HG03520 (cell line): ENCODE measurements at regions not wholly inside any gene's neighbourhood (a gene's known extent, or its start where the extent isn't known, plus 50 kb on each side); places are given as distances from the start of the nearest gene placed in this dataset.
A peak's percentile ranks its signal among the peaks of the same experiment; 100 is the strongest.

Experiments
- ATAC-seq: cut with Tn5 transposase; IDR thresholded peaks from one replicate; pipeline ENCODE4 v1.9.1; 2021; ENCODE audit warnings: mild to moderate bottlenecking, moderate library complexity; ENCODE audit not compliant: unreplicated experiment

GRCh38 chr3:189498995-189499704 is 132.0 kb upstream of the TP63 start:
- no peak for ATAC-seq

- no peak for ATAC-seq
These were observed 130.9 kb upstream of the TP63 start for GRCh38 chr3:189500299-189500698.

GRCh38 chr3:189500798-189501495 is 130.2 kb upstream of the TP63 start:
- no peak for ATAC-seq

- ATAC-seq: no peak
These were observed 128.9 kb upstream of the TP63 start for GRCh38 chr3:189502256-189502655.

- ATAC-seq: no peak
These were observed 128.4 kb upstream of the TP63 start for GRCh38 chr3:189502676-189503257.

GRCh38 chr3:189507856-189508255 is 123.3 kb upstream of the TP63 start:
- peak; percentile 45 for ATAC-seq

GRCh38 chr3:189508784-189509501 is 122.2 kb upstream of the TP63 start:
- no peak for ATAC-seq

GRCh38 chr3:189512039-189512438 is 119.2 kb upstream of the TP63 start:
- ATAC-seq: peak; percentile 71

- no peak for ATAC-seq
These were observed 118.4 kb upstream of the TP63 start for GRCh38 chr3:189512821-189513220.

- ATAC-seq: no peak
These were observed 117.7 kb upstream of the TP63 start for GRCh38 chr3:189513281-189514117.

GRCh38 chr3:189516039-189516438 is 115.2 kb upstream of the TP63 start:
- ATAC-seq: no peak

GRCh38 chr3:189517981-189518380 is 113.2 kb upstream of the TP63 start:
- ATAC-seq: no peak

- no peak for ATAC-seq
These were observed 111.7 kb upstream of the TP63 start for GRCh38 chr3:189519458-189519857.

GRCh38 chr3:189529468-189529867 is 101.7 kb upstream of the TP63 start:
- ATAC-seq: no peak

GRCh38 chr3:189529889-189530471 is 101.2 kb upstream of the TP63 start:
- no peak for ATAC-seq

- no peak for ATAC-seq
These were observed 100.4 kb upstream of the TP63 start for GRCh38 chr3:189530822-189531221.

- no peak for ATAC-seq
These were observed 99.9 kb upstream of the TP63 start for GRCh38 chr3:189531271-189531670.

GRCh38 chr3:189534531-189534930 is 96.7 kb upstream of the TP63 start:
- no peak for ATAC-seq

GRCh38 chr3:189537135-189537534 is 94.1 kb upstream of the TP63 start:
- ATAC-seq: no peak

GRCh38 chr3:189547448-189547847 is 83.7 kb upstream of the TP63 start:
- ATAC-seq: no peak
